GM23248 (cell line): ENCODE measurements at regions not wholly inside any gene's neighbourhood (a gene's known extent, or its start where the extent isn't known, plus 50 kb on each side); places are given as distances from the start of the nearest gene placed in this dataset.

Source experiments
- EZH2 ChIP-seq: fragments of 200-600 bp; sonication (generic); IDR thresholded peaks from 2 replicates; pipeline ENCODE4 v1.6.1; 2018; ENCODE audit warnings: antibody characterized with exemption, mild to moderate bottlenecking; ENCODE audit not compliant: insufficient read depth, poor library complexity, severe bottlenecking
- EZH2phosphoT487 ChIP-seq: fragments of 200-600 bp; sonication (generic); IDR thresholded peaks from 2 replicates; pipeline ENCODE4 v1.6.1; 2018; ENCODE audit warnings: antibody characterized with exemption, moderate library complexity, mild to moderate bottlenecking, low read depth; ENCODE audit not compliant: insufficient read depth

- TF ChIP-seq EZH2 (no peak), EZH2phosphoT487 (no peak)
These were observed 277.2 kb upstream of the TMEFF2 start for GRCh38 chr2:192471982-192472381.
